ENCODE measurements at regions not wholly inside any gene's neighbourhood (a gene's known extent, or its start where the extent isn't known, plus 50 kb on each side); places are given as distances from the start of the nearest gene placed in this dataset.
A peak's percentile ranks its signal among the peaks of the same experiment; 100 is the strongest.

DNA sequence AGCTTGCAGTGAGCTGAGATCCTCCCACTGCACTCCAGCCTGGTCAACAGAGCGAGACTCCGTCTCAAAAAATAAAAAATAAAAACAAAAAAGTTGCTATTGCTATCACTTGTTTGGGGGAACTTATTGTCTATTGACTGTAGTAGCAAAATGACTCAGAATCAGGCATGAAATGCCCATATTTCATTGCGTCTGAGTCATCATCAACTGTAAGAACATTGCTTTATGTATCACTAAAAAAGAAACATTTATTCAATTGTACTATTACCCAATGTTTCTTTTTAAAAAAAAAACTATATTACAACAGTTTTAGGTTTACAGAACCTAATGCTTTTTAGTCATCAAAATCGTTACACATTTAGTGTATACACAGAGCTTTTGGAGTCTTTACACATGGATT, 91.0 kb upstream of the FMN2 start:
- ChIA-PET POLR2A (ENCODE audit: unreplicated experiment) (interaction anchor here (0.6 kb wide), 1 partner anchor 586 kb away, joined by 3 read pairs; no protein-coding TSS in a partner anchor), CTCF (interaction anchor here (0.6 kb wide), 2 partner anchors 384 to 653 kb away, joined by 3 to 6 read pairs; no protein-coding TSS in a partner anchor)
- peak; percentile 57 for ATAC-seq
- peak overlapping the region; percentile 16; the same call in 1 of the 2 replicates for H3K4me3 ChIP-seq (ENCODE audit: low read length)
- H3K9ac ChIP-seq (ENCODE audit: low read length), result peak overlapping the region; percentile 46
- H3K79me2 ChIP-seq (ENCODE audit: low read length), result no peaks in the 10 kb centered on the region
- TF ChIP-seq EZH2 (IDR thresholded peaks at IDR 0.05; ENCODE audit: low read length, unreplicated experiment), result no peak
- TF ChIP-seq, protein P1, sequence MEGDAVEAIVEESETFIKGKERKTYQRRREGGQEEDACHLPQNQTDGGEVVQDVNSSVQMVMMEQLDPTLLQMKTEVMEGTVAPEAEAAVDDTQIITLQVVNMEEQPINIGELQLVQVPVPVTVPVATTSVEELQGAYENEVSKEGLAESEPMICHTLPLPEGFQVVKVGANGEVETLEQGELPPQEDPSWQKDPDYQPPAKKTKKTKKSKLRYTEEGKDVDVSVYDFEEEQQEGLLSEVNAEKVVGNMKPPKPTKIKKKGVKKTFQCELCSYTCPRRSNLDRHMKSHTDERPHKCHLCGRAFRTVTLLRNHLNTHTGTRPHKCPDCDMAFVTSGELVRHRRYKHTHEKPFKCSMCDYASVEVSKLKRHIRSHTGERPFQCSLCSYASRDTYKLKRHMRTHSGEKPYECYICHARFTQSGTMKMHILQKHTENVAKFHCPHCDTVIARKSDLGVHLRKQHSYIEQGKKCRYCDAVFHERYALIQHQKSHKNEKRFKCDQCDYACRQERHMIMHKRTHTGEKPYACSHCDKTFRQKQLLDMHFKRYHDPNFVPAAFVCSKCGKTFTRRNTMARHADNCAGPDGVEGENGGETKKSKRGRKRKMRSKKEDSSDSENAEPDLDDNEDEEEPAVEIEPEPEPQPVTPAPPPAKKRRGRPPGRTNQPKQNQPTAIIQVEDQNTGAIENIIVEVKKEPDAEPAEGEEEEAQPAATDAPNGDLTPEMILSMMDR (conservative IDR thresholded peaks at IDR 0.05; ENCODE audit: low read depth, low read length), result no peak
- TF ChIP-seq EZH2phosphoT487 (IDR thresholded peaks at IDR 0.05; ENCODE audit: borderline replicate concordance, low read length), result no peak
- H3K4me2 ChIP-seq (ENCODE audit: low read length), result peak overlapping the region; percentile 56
- H3K36me3 ChIP-seq (ENCODE audit: low read depth, low read length), result no peaks in the 10 kb centered on the region
- H3F3A ChIP-seq (ENCODE audit: low read length, unreplicated experiment), result peaks cover 6% of the 10 kb centered on the region
- H3K9me3 ChIP-seq (ENCODE audit: low read length), result no peaks in the 10 kb centered on the region
- DNase-seq, result peak; percentile 93
- no peaks in the 10 kb centered on the region for H4K20me1 ChIP-seq (ENCODE audit: low read length)
- no peak overlapping the region for H2AFZ ChIP-seq (ENCODE audit: low read length)
- peaks cover 43% of the 10 kb centered on the region for H3K4me1 ChIP-seq (ENCODE audit: insufficient read depth, low read length)
- H3K27me3 ChIP-seq (ENCODE audit: low read length), result no peaks in the 10 kb centered on the region
- H3K9me2 ChIP-seq (replicated peaks; ENCODE audit: low read length), result no peaks in the 10 kb centered on the region
- no TSS peak for BruUV-seq (replicated peaks)
- peak overlapping the region; percentile 86 for H3K27ac ChIP-seq (ENCODE audit: low read length)
- intact Hi-C loops (cut with micrococcal nuclease), result no loop called here

DNA sequence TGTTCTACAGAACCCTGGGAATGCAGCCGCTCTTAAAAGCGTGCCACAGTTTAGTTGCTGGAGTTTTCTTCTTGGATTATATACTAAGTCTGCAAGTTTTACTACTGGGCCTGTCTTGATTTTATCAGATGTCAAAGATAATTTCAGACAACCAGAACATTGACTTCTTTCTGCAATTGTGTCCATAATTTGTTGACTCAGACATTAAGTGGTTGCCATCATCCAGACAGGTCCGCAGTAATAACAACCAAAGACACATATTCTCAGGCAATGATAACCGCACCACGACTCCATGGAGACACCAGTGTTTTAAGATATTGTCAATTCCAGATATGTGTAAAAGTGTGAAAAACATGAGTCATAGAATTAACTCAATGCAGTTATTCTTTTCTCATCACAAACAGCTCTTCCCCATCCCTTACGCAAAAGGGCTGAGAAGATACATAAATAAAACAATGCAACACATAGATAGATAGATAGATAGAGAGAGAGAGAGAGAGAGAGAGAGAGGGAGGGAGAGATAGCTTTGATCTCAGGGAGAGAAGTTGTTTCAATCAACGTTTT, 90.4 kb upstream of the FMN2 start:
- H3K27me3 ChIP-seq (ENCODE audit: low read length), result no peaks in the 10 kb centered on the region
- peaks cover 42% of the 10 kb centered on the region for H3K4me1 ChIP-seq (ENCODE audit: insufficient read depth, low read length)
- no TSS peak for BruUV-seq (replicated peaks)
- peak overlapping the region; percentile 86 for H3K27ac ChIP-seq (ENCODE audit: low read length)
- ATAC-seq (0 out of 2 replicates have a peak, but pooled peaks have one; percentile 4), DNase-seq (peak; percentile 25)
- intact Hi-C loops (cut with micrococcal nuclease), result no loop called here
- H3K4me3 ChIP-seq (ENCODE audit: low read length), result peak overlapping the region; percentile 16; the same call in 1 of the 2 replicates
- CTCF ChIA-PET, result interaction anchor here (0.6 kb wide), 1 partner anchor 653 kb away, joined by 6 read pairs; no protein-coding TSS in a partner anchor
- H4K20me1 ChIP-seq (ENCODE audit: low read length), result no peaks in the 10 kb centered on the region
- TF ChIP-seq, protein P1 (conservative IDR thresholded peaks at IDR 0.05; ENCODE audit: low read depth, low read length), result no peak
- no peak for TF ChIP-seq EZH2 (IDR thresholded peaks at IDR 0.05; ENCODE audit: low read length, unreplicated experiment)
- TF ChIP-seq EZH2phosphoT487 (IDR thresholded peaks at IDR 0.05; ENCODE audit: borderline replicate concordance, low read length), result no peak
- H3F3A ChIP-seq (ENCODE audit: low read length, unreplicated experiment), result peaks cover 6% of the 10 kb centered on the region
- H3K79me2 ChIP-seq (ENCODE audit: low read length), result no peaks in the 10 kb centered on the region
- H3K9ac ChIP-seq (ENCODE audit: low read length), result peak overlapping the region; percentile 46
- H2AFZ ChIP-seq (ENCODE audit: low read length), result no peak overlapping the region; the same call in 1 of the 2 replicates
- POLR2A ChIA-PET (ENCODE audit: unreplicated experiment), result no interaction called here
- no peaks in the 10 kb centered on the region for H3K9me2 ChIP-seq (replicated peaks; ENCODE audit: low read length)
- H3K4me2 ChIP-seq (ENCODE audit: low read length), result peak overlapping the region; percentile 56
- no peaks in the 10 kb centered on the region for H3K9me3 ChIP-seq (ENCODE audit: low read length)
- no peaks in the 10 kb centered on the region for H3K36me3 ChIP-seq (ENCODE audit: low read depth, low read length)

All from PC-3 (cell line).